GM19395 (cell line): ENCODE measurements at regions not wholly inside any gene's neighbourhood (a gene's known extent, or its start where the extent isn't known, plus 50 kb on each side); places are given as distances from the start of the nearest gene placed in this dataset.

Experiments used
- ATAC-seq: cut with Tn5 transposase; IDR thresholded peaks from one replicate; pipeline ENCODE4 v1.9.1; 2021; ENCODE audit warnings: mild to moderate bottlenecking, moderate library complexity; ENCODE audit not compliant: unreplicated experiment

- ATAC-seq = no peak
Measured at GRCh38 chr2:611519-611918, 65.7 kb downstream of the TMEM18 start.

- ATAC-seq = no peak
Measured at GRCh38 chr2:610491-610890, 66.7 kb downstream of the TMEM18 start.

DNA sequence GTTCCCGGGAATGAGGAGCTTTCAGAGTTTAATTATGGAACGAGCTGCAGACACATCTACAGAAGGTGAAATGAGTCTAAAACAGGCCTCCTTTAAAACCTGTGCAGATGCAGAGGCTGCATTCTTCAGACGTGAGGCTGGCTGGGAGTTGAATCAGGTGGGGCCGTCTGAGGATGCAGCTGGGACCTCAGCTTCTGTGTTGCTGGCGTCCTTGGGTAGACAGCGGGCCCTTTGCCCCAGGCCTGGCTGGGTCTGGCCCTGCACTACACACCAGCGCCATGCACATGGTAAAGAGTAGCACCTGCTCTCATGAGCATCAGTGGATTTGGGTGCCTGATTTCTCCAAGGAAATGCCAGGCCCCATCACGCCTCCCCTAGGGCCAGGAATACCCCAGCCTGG is 67.3 kb downstream of the TMEM18 start:
- ATAC-seq = no peak

- no peak for ATAC-seq
Measured at GRCh38 chr2:609449-609848, 67.8 kb downstream of the TMEM18 start.

DNA sequence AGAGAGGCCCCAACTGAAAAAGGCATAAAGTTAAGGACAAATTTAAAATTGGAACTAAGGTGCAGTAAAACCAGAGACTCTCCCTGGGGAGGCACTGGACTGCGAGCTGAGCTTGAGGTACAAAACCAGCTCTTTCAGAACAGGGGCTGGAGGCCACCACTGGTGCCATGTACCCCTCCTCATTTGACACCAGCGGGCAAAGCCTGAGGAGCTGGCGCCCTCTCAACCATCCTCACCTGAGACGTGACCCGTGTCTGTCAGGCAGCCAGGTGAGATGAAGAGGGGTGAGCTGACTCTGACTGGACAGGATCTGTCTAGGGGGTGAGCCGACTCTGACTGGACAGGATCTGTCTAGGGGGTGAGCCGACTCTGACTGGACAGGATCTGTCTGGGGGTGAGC is 68.5 kb downstream of the TMEM18 start:
- no peak for ATAC-seq

DNA sequence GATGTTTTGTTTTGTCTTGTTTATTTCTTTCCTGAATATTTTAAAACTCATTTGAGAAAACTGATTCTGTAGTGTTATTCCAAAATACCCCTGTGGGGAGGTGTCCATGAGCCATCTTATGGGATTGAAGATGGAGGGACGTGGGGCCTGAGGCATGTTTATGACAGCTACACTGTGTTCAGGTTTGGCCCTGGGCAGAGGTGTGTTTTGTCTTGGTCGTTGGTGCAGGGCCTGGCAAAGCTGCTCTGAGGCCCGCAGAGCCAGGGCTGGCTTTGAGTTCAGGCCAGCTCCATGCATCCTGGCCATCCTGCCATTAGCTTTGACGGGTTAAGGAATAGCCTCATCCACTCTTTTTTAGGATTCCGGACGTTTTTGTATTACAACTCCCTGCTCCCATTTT is 68.9 kb downstream of the TMEM18 start:
- ATAC-seq = no peak

GRCh38 chr2:607709-608108 is 69.5 kb downstream of the TMEM18 start:
- no peak for ATAC-seq

DNA sequence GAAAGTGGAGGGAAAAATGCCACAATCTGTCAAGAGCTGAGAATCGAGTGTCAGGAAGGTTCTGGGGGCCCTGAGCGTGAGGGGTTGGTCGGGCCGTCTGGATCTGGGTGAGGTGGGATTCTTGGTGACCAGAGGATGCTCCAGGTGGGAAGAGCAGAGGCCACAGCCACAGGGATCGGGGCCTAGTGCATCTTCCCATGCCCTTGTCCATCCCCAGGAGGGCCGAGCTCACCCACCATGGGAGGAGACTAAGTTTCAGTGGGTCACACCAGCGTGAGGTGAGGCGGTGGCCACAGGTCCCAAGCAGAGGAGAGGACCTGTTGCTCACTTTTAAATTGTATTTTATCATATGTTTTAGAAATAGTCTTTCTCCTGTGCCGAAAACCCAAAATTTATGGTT is 70.0 kb downstream of the TMEM18 start:
- no peak for ATAC-seq

- no peak for ATAC-seq
Measured at GRCh38 chr2:605674-606608, 71.3 kb downstream of the TMEM18 start.

DNA sequence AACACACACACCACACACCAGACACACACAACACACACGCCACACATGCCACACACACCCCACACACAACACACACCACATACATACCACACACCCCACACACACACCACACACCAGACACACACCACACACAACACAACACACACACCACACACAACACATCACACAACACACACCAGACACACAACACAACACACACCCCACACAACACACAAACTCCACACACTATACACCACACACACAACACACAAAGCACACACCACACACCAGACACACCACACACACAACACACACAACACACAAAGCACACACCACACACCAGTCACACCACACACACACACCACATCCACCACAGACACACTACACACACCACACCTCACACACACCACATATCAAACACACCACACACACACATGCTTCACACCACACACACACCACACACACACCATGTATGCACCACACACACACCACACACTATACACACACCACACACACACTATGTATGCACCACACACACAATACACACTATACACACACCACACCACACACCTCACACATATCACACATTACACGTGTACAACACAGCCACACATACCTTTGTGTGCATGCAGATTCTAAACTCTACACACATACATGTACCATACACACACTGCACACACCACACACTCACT is 72.2 kb downstream of the TMEM18 start:
- ATAC-seq = no peak

- ATAC-seq = no peak
Measured at GRCh38 chr2:604385-604784, 72.8 kb downstream of the TMEM18 start.

DNA sequence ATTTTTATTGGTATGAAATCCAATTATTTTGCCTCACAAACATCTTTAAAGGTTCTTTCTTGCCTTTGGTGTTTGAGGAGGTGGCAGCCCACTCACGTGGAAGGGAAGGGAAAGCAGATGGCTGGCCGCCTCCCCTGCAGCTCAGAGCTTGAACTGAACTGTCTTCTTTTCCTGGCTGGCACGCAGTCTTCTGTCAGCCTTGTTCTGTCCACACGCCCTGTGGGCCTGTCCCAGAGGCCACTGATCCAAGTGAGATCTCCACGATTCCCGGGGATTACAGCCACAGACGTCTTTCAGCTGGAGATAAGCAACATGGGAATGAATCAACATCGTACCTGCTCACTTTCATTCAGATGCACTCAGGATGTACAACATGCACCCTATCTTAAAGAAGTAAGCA is 73.3 kb downstream of the TMEM18 start:
- ATAC-seq = no peak

DNA sequence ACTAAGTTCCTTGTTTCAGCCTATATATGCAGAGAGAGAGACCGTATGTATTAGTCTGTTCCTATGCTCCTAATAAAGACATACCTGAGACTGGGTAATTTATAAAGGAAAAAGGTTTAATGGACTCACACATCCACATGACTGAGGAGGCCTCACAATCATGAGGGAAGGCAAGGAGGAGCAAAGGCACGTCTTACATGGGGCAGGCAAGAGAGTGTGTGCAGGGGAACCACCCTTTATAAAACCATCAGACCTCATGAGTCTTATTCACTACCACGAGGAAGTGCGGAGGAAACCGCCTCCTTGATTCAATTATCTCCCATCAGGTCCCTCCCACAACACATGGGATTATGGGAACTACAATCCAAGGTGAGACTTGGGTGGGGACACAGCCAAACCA is 73.8 kb downstream of the TMEM18 start:
- no peak for ATAC-seq

GRCh38 chr2:602571-603359 is 74.4 kb downstream of the TMEM18 start:
- ATAC-seq = no peak

GRCh38 chr2:601806-602455 is 75.3 kb downstream of the TMEM18 start:
- no peak for ATAC-seq

- ATAC-seq = no peak
Measured at GRCh38 chr2:601387-601698, 75.9 kb downstream of the TMEM18 start.

GRCh38 chr2:600542-601386 is 76.4 kb downstream of the TMEM18 start:
- ATAC-seq = no peak

GRCh38 chr2:599601-600000 is 77.6 kb downstream of the TMEM18 start:
- no peak for ATAC-seq

- ATAC-seq = no peak
Measured at GRCh38 chr2:598058-598802, 79.0 kb downstream of the TMEM18 start.
